HepG2 (cell line): ENCODE measurements at regions not wholly inside any gene's neighbourhood (a gene's known extent, or its start where the extent isn't known, plus 50 kb on each side); places are given as distances from the start of the nearest gene placed in this dataset.

Experiments used
- ATAC-seq: fragments of 200-7000 bp; cut with Tn5 transposase; 3 replicates; pipeline ENCODE4 v1.9.1; 2020; ENCODE audit warnings: mild to moderate bottlenecking, moderate library complexity
- BruUV-seq: library from RNA; stranded (reverse); fragments of 400-500 nt; replicated peaks from 2 replicates; lab custom pipeline; 2021; lab: Mats Ljungman, UMichigan
- CTCF ChIA-PET: fragments of 300-600 bp; formaldehyde crosslinking; extraction: SDS; loops from one replicate; lab custom pipeline; 2021; ENCODE audit warnings: low total read pairs, inconsistent platforms, low intra/inter-chr PET ratio; lab: Yijun Ruan, JAX
- POLR2A ChIA-PET: fragments of 350-600 bp; sonication (Branson Sonifier 250); formaldehyde crosslinking; loops from one replicate; lab custom pipeline; 2020; ENCODE audit warnings: antibody characterized with exemption, inconsistent platforms; lab: Yijun Ruan, JAX
- DNase-seq: peaks from one replicate; pipeline ENCODE4 v3.0.0-alpha.2; 2015; ENCODE audit warnings: low spot score
- FAIRE-seq: peaks from 3 replicates; lab custom pipeline; 2011; peaks lifted over from hg19 to GRCh38; lab: Jason Lieb, UNC
- H2AFZ ChIP-seq: one replicate; pipeline ENCODE4 v1.6.1; 2011; ENCODE audit warnings: low read length, inconsistent platforms
- H3K27ac ChIP-seq: fragments of 300-600 bp; 3 replicates; pipeline ENCODE4 v1.8.0; 2011; ENCODE audit warnings: mixed run types, mild to moderate bottlenecking, mixed read lengths, low read length, inconsistent platforms; ENCODE audit not compliant: insufficient read depth; ENCODE audit errors: extremely low read length
- H3K27me3 ChIP-seq, 2 experiments: fragments of 200-600 bp in 1 of 2; 2 replicates in 1 of 2; 3 replicates in 1 of 2; pipeline versions ENCODE4 v1.6.0 to v1.8.0; 2011; ENCODE audit warnings: low read length in 2 of 2, mild to moderate bottlenecking in 2 of 2, moderate library complexity in 2 of 2, inconsistent platforms in 1 of 2; ENCODE audit not compliant: insufficient read depth in 2 of 2, control insufficient read depth in 1 of 2
- H3K36me3 ChIP-seq, 2 experiments: fragments of 200-600 bp in 1 of 2; replicated peaks in 1 of 2; 2 replicates in 1 of 2; 3 replicates in 1 of 2; pipeline versions ENCODE4 v1.5.1 to v1.8.0; 2011; ENCODE audit warnings: low read length in 2 of 2, inconsistent platforms in 1 of 2; ENCODE audit not compliant: insufficient read depth in 2 of 2, control insufficient read depth in 1 of 2
- H3K4me1 ChIP-seq: 2 replicates; pipeline ENCODE4 v1.5.1; 2012; ENCODE audit warnings: low read length, inconsistent platforms; ENCODE audit not compliant: insufficient read depth
- H3K4me2 ChIP-seq: 2 replicates; pipeline ENCODE4 v1.6.0; 2011; ENCODE audit warnings: low read depth, low read length, inconsistent platforms
- H3K4me3 ChIP-seq, 3 experiments: fragments of 200-600 bp in 1 of 3; sonication (generic), shearing (Covaris generic) in 1 of 3; replicated peaks in 1 of 3; 2 replicates each; pipeline ENCODE4 v1.5.1; 2011 to 2016; ENCODE audit warnings: low read length in 3 of 3, inconsistent platforms in 2 of 3, low read depth in 2 of 3, mild to moderate bottlenecking in 2 of 3, control low read depth in 1 of 3, mixed read lengths in 1 of 3; ENCODE audit not compliant: insufficient read depth in 1 of 3
- H3K79me2 ChIP-seq: one replicate; pipeline ENCODE4 v1.6.1; 2011; ENCODE audit warnings: low read length, inconsistent platforms; ENCODE audit not compliant: insufficient read depth
- H3K9ac ChIP-seq: 2 replicates; pipeline ENCODE4 v1.6.0; 2011; ENCODE audit warnings: mild to moderate bottlenecking, low read depth, low read length, inconsistent platforms; ENCODE audit not compliant: insufficient read depth
- H3K9me3 ChIP-seq: 2 replicates; pipeline ENCODE4 v1.5.1; 2012; ENCODE audit warnings: mild to moderate bottlenecking, low read length
- H4K20me1 ChIP-seq: 2 replicates; pipeline ENCODE4 v1.6.0; 2011; ENCODE audit warnings: inconsistent platforms, mild to moderate bottlenecking, low read length, moderate library complexity; ENCODE audit not compliant: insufficient read depth
- AGO2 ChIP-seq: fragments of 200-400 bp; formaldehyde crosslinking; optimal IDR thresholded peaks from 2 replicates; pipeline ENCODE3; 2017; ENCODE audit warnings: mild to moderate bottlenecking, low read depth, low read length, moderate library complexity
- ERF ChIP-seq: IDR thresholded peaks from 2 replicates; pipeline ENCODE4 v1.6.1; 2018; ENCODE audit warnings: missing biosample characterization, missing genetic modification reagents
- FOXA1 ChIP-seq, 2 experiments: fragments of 450-650 bp in 1 of 2; sonication (generic) in 1 of 2; formaldehyde crosslinking in 1 of 2; IDR thresholded peaks; 2 replicates each; pipeline versions ENCODE4 v1.4.0 to v1.6.1; 2016 to 2020; ENCODE audit warnings: missing genetic modification reagents in 1 of 2
- HDAC6 ChIP-seq: fragments of 200-600 bp; sonication (generic); IDR thresholded peaks from 2 replicates; pipeline ENCODE4 v1.7.0; 2017; ENCODE audit warnings: mild to moderate bottlenecking, antibody characterized with exemption, low read length, low read depth
- KDM3A ChIP-seq: IDR thresholded peaks from 2 replicates; pipeline ENCODE4 v1.6.1; 2018; ENCODE audit warnings: low read depth, missing compliant biosample characterization
- KLF16 ChIP-seq, 2 experiments: sonication (generic) in 1 of 2; formaldehyde crosslinking in 1 of 2; IDR thresholded peaks; 2 replicates each; pipeline versions ENCODE4 v1.6.1 to v1.8.0; 2016 to 2023; ENCODE audit warnings: missing genetic modification reagents in 2 of 2, missing compliant biosample characterization in 1 of 2
- MAFF ChIP-seq: IDR thresholded peaks from 2 replicates; pipeline ENCODE4 v1.6.1; 2011; ENCODE audit warnings: low read depth, low read length, improper control_type of control experiment
- MEIS2 ChIP-seq: sonication (generic); formaldehyde crosslinking; IDR thresholded peaks from 2 replicates; pipeline ENCODE4 v1.9.0; 2021; ENCODE audit warnings: mild to moderate bottlenecking, missing genetic modification reagents
- MLX ChIP-seq: IDR thresholded peaks from 2 replicates; pipeline ENCODE4 v1.6.1; 2016
- RBFOX2 ChIP-seq: fragments of 200-400 bp; formaldehyde crosslinking; IDR thresholded peaks from 2 replicates; pipeline ENCODE4 v1.6.1; 2017; ENCODE audit warnings: low read depth, mild to moderate bottlenecking, low read length
- ZMAT5 ChIP-seq: sonication (generic); formaldehyde crosslinking; IDR thresholded peaks from 2 replicates; pipeline ENCODE4 v1.5.0; 2020; ENCODE audit warnings: mild to moderate bottlenecking, low read depth, missing genetic modification reagents, borderline replicate concordance
- ZNF124 ChIP-seq: sonication (generic); formaldehyde crosslinking; IDR thresholded peaks from 2 replicates; pipeline ENCODE4 v1.4.0; 2020; ENCODE audit warnings: missing genetic modification reagents
- ZNF17 ChIP-seq: sonication (generic); formaldehyde crosslinking; IDR thresholded peaks from 2 replicates; pipeline ENCODE4 v1.5.0; 2020; ENCODE audit warnings: mild to moderate bottlenecking, missing genetic modification reagents
- ZNF510 ChIP-seq: sonication (generic); formaldehyde crosslinking; IDR thresholded peaks from 2 replicates; pipeline ENCODE4 v1.4.0; 2020; ENCODE audit warnings: low read depth, mild to moderate bottlenecking, missing genetic modification reagents
- ZNF513 ChIP-seq: sonication (generic); formaldehyde crosslinking; conservative IDR thresholded peaks from 2 replicates; pipeline ENCODE4 v1.5.0; 2020; ENCODE audit warnings: missing genetic modification reagents
- ZNF550 ChIP-seq: sonication (generic); formaldehyde crosslinking; IDR thresholded peaks from 2 replicates; pipeline ENCODE4 v1.4.0; 2020; ENCODE audit warnings: mild to moderate bottlenecking, missing genetic modification reagents, borderline replicate concordance
- ZSCAN21 ChIP-seq: sonication (generic); formaldehyde crosslinking; IDR thresholded peaks from 2 replicates; pipeline ENCODE4 v1.8.0; 2022; ENCODE audit warnings: mild to moderate bottlenecking, missing genetic modification reagents, moderate library complexity, borderline replicate concordance
- WGBS: methylation state at CpG from one replicate; pipeline ENCODE4 v1.1.6; 2017; ENCODE audit warnings: low lambda C conversion rate; 5-methylcytosine and 5-hydroxymethylcytosine counted together
- in situ Hi-C: cut with HindIII; loops from 2 replicates; pipeline ENCODE4 v1.10.0; 2017; ENCODE audit warnings: low pct_unique_long_range_greater_than_20kb; ENCODE audit not compliant: extremely low pct_ligation_motif_present
- intact Hi-C: fragments of 100-400 bp; cut with micrococcal nuclease; formaldehyde crosslinking; loops from one replicate; pipeline ENCODE4 v1.10.0; 2022; ENCODE audit not compliant: unreplicated experiment

- TF ChIP-seq AGO2 (no peak), HDAC6 (no peak), MEIS2 (CRISPR knock-in tag) (no peak), ZNF17 (CRISPR knock-in tag) (no peak), ZNF124 (CRISPR knock-in tag) (no peak), FOXA1 (IDR thresholded peaks at IDR 0.05) (no peak), FOXA1 (CRISPR knock-in tag; IDR thresholded peaks at IDR 0.05) (no peak), ZNF510 (CRISPR knock-in tag) (no peak), MAFF (no peak), ZSCAN21 (no peak), RBFOX2 (no peak), KLF16 (CRISPR knock-in tag; IDR thresholded peaks at IDR 0.05) (no peak), KDM3A (CRISPR knock-in tag) (no peak)
- TF ChIP-seq, all 625 proteins: peak for 0
Observed at GRCh38 chr13:50634339-50634738, 209.2 kb downstream of the DLEU7 start (continued).

GRCh38 chr13:50635504-50635903 lies 208.0 kb downstream of the DLEU7 start:
- H3K27ac ChIP-seq: no peak overlapping the region
- ChIA-PET CTCF (interaction anchor here (0.6 kb wide), 1 partner anchor 189 kb away, joined by 5 read pairs; no protein-coding TSS in a partner anchor), POLR2A (no interaction called here)
- H3K4me3 ChIP-seq: no peak overlapping the region
- no TSS peak for BruUV-seq
- H3K36me3 ChIP-seq: no peaks in the 10 kb centered on the region
- H3K9me3 ChIP-seq: no peaks in the 10 kb centered on the region
- H4K20me1 ChIP-seq: no peaks in the 10 kb centered on the region
- ATAC-seq (no peak), DNase-seq (no peak), FAIRE-seq (no peak)
- intact Hi-C loops (no loop called here), in situ Hi-C loops (no loop called here)
- H3K4me1 ChIP-seq: no peaks in the 10 kb centered on the region
- TF ChIP-seq ZNF513 (CRISPR knock-in tag): no peak
- TF ChIP-seq MLX (CRISPR knock-in tag): no peak
- TF ChIP-seq ZNF550: no peak
- TF ChIP-seq ZMAT5: no peak
- TF ChIP-seq ERF: no peak
- H3K79me2 ChIP-seq: no peaks in the 10 kb centered on the region
- WGBS: 98% methylated on average over 3 of the region's 3 CpGs
- H2AFZ ChIP-seq: no peak overlapping the region
- H3K27me3 ChIP-seq: no peaks in the 10 kb centered on the region
- no peak overlapping the region for H3K4me2 ChIP-seq
- H3K9ac ChIP-seq: no peak overlapping the region
